H9 (cell line): ENCODE measurements at regions not wholly inside any gene's neighbourhood (a gene's known extent, or its start where the extent isn't known, plus 50 kb on each side); places are given as distances from the start of the nearest gene placed in this dataset.

Source experiments
- DNase-seq: peaks from one replicate; pipeline ENCODE4 v3.0.0-alpha.2; 2017
- H2AFZ ChIP-seq: one replicate; pipeline ENCODE4 v1.6.1; 2013; ENCODE audit warnings: mild to moderate bottlenecking, low read length, control low read depth, moderate library complexity
- H2AK5ac ChIP-seq: 2 replicates; pipeline ENCODE4 v1.6.1; 2013; ENCODE audit warnings: low read length, control low read depth, mixed read lengths; ENCODE audit not compliant: insufficient read length
- H2BK120ac ChIP-seq: one replicate; pipeline ENCODE4 v1.6.1; 2013; ENCODE audit warnings: low read depth, mild to moderate bottlenecking, low read length, control low read depth, inconsistent platforms; ENCODE audit not compliant: poor library complexity, severe bottlenecking
- H2BK12ac ChIP-seq: 2 replicates; pipeline ENCODE4 v1.6.1; 2013; ENCODE audit warnings: low read length, control low read depth, mixed read lengths, low read depth; ENCODE audit not compliant: insufficient read length
- H2BK15ac ChIP-seq: 2 replicates; pipeline ENCODE4 v1.6.1; 2013; ENCODE audit warnings: low read depth, low read length, control low read depth
- H2BK20ac ChIP-seq: one replicate; pipeline ENCODE4 v1.6.1; 2013; ENCODE audit warnings: low read depth, mild to moderate bottlenecking, low read length, control low read depth, inconsistent platforms; ENCODE audit not compliant: poor library complexity, severe bottlenecking
- H2BK5ac ChIP-seq: 2 replicates; pipeline ENCODE4 v1.6.1; 2013; ENCODE audit warnings: low read length, control low read depth, mixed read lengths; ENCODE audit not compliant: insufficient read length
- H3K14ac ChIP-seq: 2 replicates; pipeline ENCODE4 v1.6.1; 2013; ENCODE audit warnings: low read length, control low read depth; ENCODE audit not compliant: insufficient read depth
- H3K18ac ChIP-seq: 2 replicates; pipeline ENCODE4 v1.6.1; 2013; ENCODE audit warnings: low read depth, mild to moderate bottlenecking, mixed read lengths, low read length, control low read depth; ENCODE audit not compliant: insufficient read length
- H3K23ac ChIP-seq: 2 replicates; pipeline ENCODE4 v1.6.1; 2013; ENCODE audit warnings: low read length, control low read depth, mixed read lengths, low read depth; ENCODE audit not compliant: insufficient read length
- H3K23me2 ChIP-seq: 2 replicates; pipeline ENCODE4 v1.6.1; 2013; ENCODE audit warnings: low read depth, mild to moderate bottlenecking, mixed read lengths, low read length, control low read depth; ENCODE audit not compliant: insufficient read length, poor library complexity, severe bottlenecking
- H3K27ac ChIP-seq: 2 replicates; pipeline ENCODE4 v1.5.1; 2013; ENCODE audit warnings: low read length, control low read depth, mixed read lengths, low read depth; ENCODE audit not compliant: insufficient read length
- H3K27me3 ChIP-seq: 2 replicates; pipeline ENCODE4 v1.6.1; 2013; ENCODE audit warnings: low read length, control low read depth, inconsistent platforms; ENCODE audit not compliant: insufficient read depth
- H3K4ac ChIP-seq: 2 replicates; pipeline ENCODE4 v1.6.1; 2013; ENCODE audit warnings: low read depth, mild to moderate bottlenecking, control low read depth, inconsistent platforms, low read length, moderate library complexity
- H3K4me1 ChIP-seq: 2 replicates; pipeline ENCODE4 v1.6.1; 2013; ENCODE audit warnings: low read length, control low read depth, inconsistent platforms; ENCODE audit not compliant: insufficient read depth
- H3K4me2 ChIP-seq: 2 replicates; pipeline ENCODE4 v1.6.1; 2013; ENCODE audit warnings: low read length, control low read depth, mixed read lengths; ENCODE audit not compliant: insufficient read length, insufficient read depth
- H3K56ac ChIP-seq: 2 replicates; pipeline ENCODE4 v1.6.1; 2013; ENCODE audit warnings: low read depth, mild to moderate bottlenecking, mixed read lengths, low read length, control low read depth; ENCODE audit not compliant: insufficient read length
- H3K79me1 ChIP-seq: 2 replicates; pipeline ENCODE4 v1.6.1; 2013; ENCODE audit warnings: low read depth, mild to moderate bottlenecking, moderate library complexity, low read length, control low read depth, inconsistent platforms; ENCODE audit not compliant: insufficient read depth, poor library complexity, severe bottlenecking
- H3K79me2 ChIP-seq: 2 replicates; pipeline ENCODE4 v1.6.1; 2013; ENCODE audit warnings: low read length, control low read depth, inconsistent platforms; ENCODE audit not compliant: insufficient read depth
- H3K9ac ChIP-seq: 2 replicates; pipeline ENCODE4 v1.6.1; 2013; ENCODE audit warnings: low read length, control low read depth, mixed read lengths; ENCODE audit not compliant: insufficient read length; ENCODE audit errors: extremely low read depth
- H3K9me3 ChIP-seq: one replicate; pipeline ENCODE4 v1.6.1; 2013; ENCODE audit warnings: low read depth, low read length, inconsistent platforms; ENCODE audit not compliant: control insufficient read depth
- H3T11ph ChIP-seq: one replicate; pipeline ENCODE4 v1.6.1; 2013; ENCODE audit warnings: mild to moderate bottlenecking, low read length, control low read depth, inconsistent platforms
- H4K20me1 ChIP-seq: one replicate; pipeline ENCODE4 v1.6.1; 2013; ENCODE audit not compliant: control insufficient read depth, insufficient read length, insufficient read depth
- H4K5ac ChIP-seq: 2 replicates; pipeline ENCODE4 v1.6.1; 2013; ENCODE audit warnings: low read depth, mild to moderate bottlenecking, mixed read lengths, low read length, control low read depth; ENCODE audit not compliant: insufficient read length
- H4K8ac ChIP-seq: replicated peaks from 2 replicates; pipeline ENCODE4 v1.6.1; 2013; ENCODE audit warnings: low read length, control low read depth, mixed read lengths, low read depth; ENCODE audit not compliant: insufficient read length
- H4K91ac ChIP-seq: 2 replicates; pipeline ENCODE4 v1.6.1; 2013; ENCODE audit warnings: low read depth, mild to moderate bottlenecking, moderate library complexity, mixed read lengths, low read length, control low read depth; ENCODE audit not compliant: insufficient read length
- H3K27ac Mint-ChIP-seq, 3 experiments: 2 replicates in 2 of 3; 3 replicates in 1 of 3; pipeline ENCODE4 v1.8.0; 2020 to 2021; ENCODE audit warnings: mixed read lengths in 3 of 3, mild to moderate bottlenecking in 1 of 3, moderate library complexity in 1 of 3
- H3K27me3 Mint-ChIP-seq: 2 replicates; pipeline ENCODE4 v1.8.0; 2021; ENCODE audit warnings: low read depth, mild to moderate bottlenecking, moderate library complexity, mixed read lengths
- H3K36me3 Mint-ChIP-seq, 3 experiments: 2 replicates in 2 of 3; 3 replicates in 1 of 3; pipeline ENCODE4 v1.8.0; 2020 to 2021; ENCODE audit warnings: low read depth in 3 of 3, mixed read lengths in 3 of 3; ENCODE audit not compliant: insufficient read depth in 1 of 3
- H3K4me1 Mint-ChIP-seq, 2 experiments: 2 replicates each; pipeline ENCODE4 v1.8.0; 2020; ENCODE audit warnings: mixed read lengths in 2 of 2
- H3K4me3 Mint-ChIP-seq, 2 experiments: 2 replicates in 1 of 2; 3 replicates in 1 of 2; pipeline ENCODE4 v1.8.0; 2020 to 2021; ENCODE audit warnings: mild to moderate bottlenecking in 2 of 2, mixed read lengths in 2 of 2, moderate library complexity in 1 of 2
- H3K9me3 Mint-ChIP-seq, 2 experiments: 2 replicates in 1 of 2; 3 replicates in 1 of 2; pipeline ENCODE4 v1.8.0; 2020; ENCODE audit warnings: mild to moderate bottlenecking in 2 of 2, mixed read lengths in 2 of 2, moderate library complexity in 1 of 2
- WGBS: extraction: QIAGEN DNeasy Blood & Tissue Kit; methylation state at CpG from one replicate; pipeline ENCODE4 v1.1.7; 2013; ENCODE audit warnings: missing lambda C conversion rate, low lambda C conversion rate, mixed read lengths; ENCODE audit not compliant: insufficient read length; ENCODE audit errors: extremely low coverage; 5-methylcytosine and 5-hydroxymethylcytosine counted together
- TF ChIP-seq, protein P1 (sequence below): fragments of 200-600 bp; sonication (generic); conservative IDR thresholded peaks from 3 replicates; pipeline ENCODE4 v1.8.0; 2021; ENCODE audit warnings: antibody characterized with exemption, mild to moderate bottlenecking

DNA sequence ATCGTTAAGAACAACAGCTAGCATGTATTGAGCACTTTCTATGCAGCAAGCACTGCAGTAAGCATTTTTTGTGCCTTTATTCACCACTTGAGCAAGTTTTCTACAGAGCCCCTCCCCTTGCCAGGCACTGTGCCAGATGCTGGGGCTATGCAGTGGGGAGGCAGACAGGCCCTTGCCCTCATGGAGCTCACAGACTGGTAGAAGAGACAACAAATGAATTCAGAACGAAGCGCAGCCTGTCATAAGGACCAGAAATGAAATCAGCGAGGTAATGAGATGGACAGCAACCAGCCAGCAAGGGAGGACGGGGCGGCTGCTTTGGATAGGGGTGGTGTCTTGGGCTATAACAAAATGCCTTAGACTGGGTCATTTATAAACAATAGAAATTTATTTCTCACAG, 68.8 kb downstream of the C9orf50 start:
- H3K27me3 ChIP-seq, result peaks cover 6% of the 10 kb centered on the region; the same call in 1 of the 2 replicates

More for the DNA sequence above, 68.8 kb downstream of the C9orf50 start:
- no peak overlapping the region for H3K4me2 ChIP-seq
- H3K56ac ChIP-seq, result no peak overlapping the region
- Mint-ChIP-seq H3K27ac (no peak overlapping the region), H3K36me3 (no peaks in the 10 kb centered on the region; a peak in 1 of 7 replicates), H3K4me3 (no peak overlapping the region), H3K27me3 (peaks cover 58% of the 10 kb centered on the region), H3K9me3 (no peaks in the 10 kb centered on the region), H3K4me1 (peaks cover 24 to 40% of the 10 kb centered on the region in 2 experiments)
- no peaks in the 10 kb centered on the region for H4K20me1 ChIP-seq
- no peak overlapping the region for H2AFZ ChIP-seq
- H3K79me2 ChIP-seq, result no peaks in the 10 kb centered on the region
- H3K18ac ChIP-seq, result no peak overlapping the region
- H3T11ph ChIP-seq, result no peak overlapping the region
- H2BK15ac ChIP-seq, result no peak overlapping the region
- DNase-seq, result no peak
- WGBS, result no CpG with 5 or more reads among the region's 6 CpGs
- no peak overlapping the region for H4K91ac ChIP-seq
- TF ChIP-seq, protein P1, sequence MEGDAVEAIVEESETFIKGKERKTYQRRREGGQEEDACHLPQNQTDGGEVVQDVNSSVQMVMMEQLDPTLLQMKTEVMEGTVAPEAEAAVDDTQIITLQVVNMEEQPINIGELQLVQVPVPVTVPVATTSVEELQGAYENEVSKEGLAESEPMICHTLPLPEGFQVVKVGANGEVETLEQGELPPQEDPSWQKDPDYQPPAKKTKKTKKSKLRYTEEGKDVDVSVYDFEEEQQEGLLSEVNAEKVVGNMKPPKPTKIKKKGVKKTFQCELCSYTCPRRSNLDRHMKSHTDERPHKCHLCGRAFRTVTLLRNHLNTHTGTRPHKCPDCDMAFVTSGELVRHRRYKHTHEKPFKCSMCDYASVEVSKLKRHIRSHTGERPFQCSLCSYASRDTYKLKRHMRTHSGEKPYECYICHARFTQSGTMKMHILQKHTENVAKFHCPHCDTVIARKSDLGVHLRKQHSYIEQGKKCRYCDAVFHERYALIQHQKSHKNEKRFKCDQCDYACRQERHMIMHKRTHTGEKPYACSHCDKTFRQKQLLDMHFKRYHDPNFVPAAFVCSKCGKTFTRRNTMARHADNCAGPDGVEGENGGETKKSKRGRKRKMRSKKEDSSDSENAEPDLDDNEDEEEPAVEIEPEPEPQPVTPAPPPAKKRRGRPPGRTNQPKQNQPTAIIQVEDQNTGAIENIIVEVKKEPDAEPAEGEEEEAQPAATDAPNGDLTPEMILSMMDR, result no peak
- H3K79me1 ChIP-seq, result no peaks in the 10 kb centered on the region
- no peak overlapping the region for H2BK120ac ChIP-seq
- no peak overlapping the region for H3K4ac ChIP-seq
- H4K8ac ChIP-seq, result no peak overlapping the region
- no peak overlapping the region for H2BK20ac ChIP-seq
- H4K5ac ChIP-seq, result no peak overlapping the region
- no peak overlapping the region for H2AK5ac ChIP-seq
- H2BK5ac ChIP-seq, result no peak overlapping the region
- no peak overlapping the region for H2BK12ac ChIP-seq
- H3K9me3 ChIP-seq, result no peaks in the 10 kb centered on the region
- H3K27ac ChIP-seq, result no peak overlapping the region
- H3K9ac ChIP-seq, result no peak overlapping the region
- H3K23me2 ChIP-seq, result peaks cover 8% of the 10 kb centered on the region
- no peak overlapping the region for H3K23ac ChIP-seq
- no peak overlapping the region for H3K14ac ChIP-seq
- H3K4me1 ChIP-seq, result peaks cover 3% of the 10 kb centered on the region; the same call in 1 of the 2 replicates
